T-helper 17 cell (primary cell): ENCODE measurements at regions not wholly inside any gene's neighbourhood (a gene's known extent, or its start where the extent isn't known, plus 50 kb on each side); places are given as distances from the start of the nearest gene placed in this dataset.

Source experiments
- ATAC-seq: fragments of 150-1000 bp; cut with Tn5 transposase; 2 replicates; pipeline ENCODE4 v1.10.0; 2021; ENCODE audit warnings: mild to moderate bottlenecking, moderate library complexity
- DNase-seq, 3 donors: peaks; one replicate each; pipeline versions ENCODE4 v3.0.0 to v3.0.0-alpha.2; 2020 to 2021
- H3K9me3 ChIP-seq: one replicate; pipeline ENCODE4 v1.7.0; 2013; ENCODE audit warnings: low read length, mild to moderate bottlenecking; ENCODE audit not compliant: control insufficient read depth, poor library complexity, severe bottlenecking
- H3K27ac Mint-ChIP-seq: one replicate; pipeline ENCODE4 v1.8.0; 2022; ENCODE audit warnings: mild to moderate bottlenecking, moderate library complexity, mixed read lengths
- H3K27me3 Mint-ChIP-seq: one replicate; pipeline ENCODE4 v1.8.0; 2022; ENCODE audit warnings: mixed read lengths
- H3K36me3 Mint-ChIP-seq: one replicate; pipeline ENCODE4 v1.8.0; 2022; ENCODE audit warnings: low read depth, mixed read lengths
- H3K4me1 Mint-ChIP-seq: one replicate; pipeline ENCODE4 v1.8.0; 2022; ENCODE audit warnings: mild to moderate bottlenecking, mixed read lengths
- H3K4me3 Mint-ChIP-seq: one replicate; pipeline ENCODE4 v1.8.0; 2022; ENCODE audit warnings: mild to moderate bottlenecking, moderate library complexity, mixed read lengths

DNA sequence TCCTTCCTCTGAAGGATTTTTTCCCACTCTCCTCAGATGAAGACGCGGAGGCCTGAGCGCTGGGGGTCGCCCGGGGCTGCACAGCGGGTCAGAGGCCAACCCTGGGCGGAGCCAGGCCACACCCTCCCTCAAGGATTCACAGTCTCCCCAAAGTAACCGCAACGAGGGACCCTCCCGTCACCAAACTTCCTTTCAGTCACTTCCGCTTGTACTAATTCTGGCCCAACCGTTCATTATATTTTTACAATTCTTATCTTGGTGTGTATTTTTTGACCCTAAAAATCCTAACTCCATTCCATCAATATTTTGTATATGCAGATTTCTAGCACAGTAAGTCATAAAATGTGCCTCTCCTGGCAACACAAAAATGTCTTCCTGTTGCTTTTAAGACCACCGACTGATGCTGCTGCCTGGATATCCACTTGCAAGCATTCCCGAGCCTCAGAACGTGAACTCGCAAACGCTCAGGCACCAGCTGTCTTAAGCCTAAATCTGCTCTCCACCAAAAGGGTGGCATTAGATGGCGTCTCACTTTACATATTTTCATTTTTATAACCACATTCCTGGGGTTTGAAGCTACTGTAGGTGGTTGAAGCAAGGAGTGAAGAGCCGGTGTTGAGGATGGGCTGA, 128.0 kb downstream of the DLL1 start:
- ATAC-seq = no peak
- DNase-seq = no peak
- H3K4me1 Mint-ChIP-seq = peaks cover 7% of the 10 kb centered on the region
- no peaks in the 10 kb centered on the region for H3K36me3 Mint-ChIP-seq
- H3K27ac Mint-ChIP-seq = peak overlapping the region; percentile 47
- peak overlapping the region; percentile 28 for H3K4me3 Mint-ChIP-seq
- H3K9me3 ChIP-seq = no peaks in the 10 kb centered on the region
- peaks cover 8% of the 10 kb centered on the region for H3K27me3 Mint-ChIP-seq

DNA sequence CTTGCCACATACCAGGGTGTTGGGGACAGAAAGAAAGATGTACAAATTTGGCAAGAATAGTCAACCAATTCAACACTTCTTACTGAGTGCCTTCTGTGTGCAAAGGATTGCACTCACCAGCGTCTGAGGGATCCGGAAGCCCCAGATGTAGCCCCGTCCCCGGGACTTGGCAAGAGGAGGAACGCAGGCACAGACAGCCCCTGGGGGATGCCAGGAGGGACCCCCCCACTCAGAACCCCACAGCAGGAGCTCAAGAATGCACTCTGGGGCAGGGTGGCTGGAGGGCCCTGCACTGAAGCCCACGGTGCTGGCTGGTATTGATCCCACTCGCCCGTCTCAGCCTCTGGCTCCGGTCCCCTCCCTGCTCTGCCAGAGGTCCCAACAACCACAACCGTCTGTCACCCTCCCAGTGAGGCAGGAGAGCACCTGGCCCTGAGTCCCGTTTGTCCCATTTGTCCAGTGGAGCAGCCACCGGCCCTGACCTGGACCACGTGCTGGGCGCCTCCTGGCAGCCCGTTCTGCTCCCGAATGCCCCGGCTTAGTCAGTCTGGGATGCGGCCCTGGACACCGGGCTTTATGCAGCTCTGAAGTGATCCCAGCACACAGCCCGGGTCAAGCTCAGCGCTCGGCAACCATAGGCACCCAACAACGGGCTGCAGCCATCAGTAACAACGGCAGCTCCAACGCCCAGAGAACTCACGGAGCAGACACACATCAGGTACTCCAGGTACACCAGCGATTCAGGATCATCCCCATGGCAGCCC, 128.7 kb downstream of the DLL1 start:
- no peak for ATAC-seq
- no peak for DNase-seq
- H3K36me3 Mint-ChIP-seq = peaks cover 2% of the 10 kb centered on the region
- H3K27me3 Mint-ChIP-seq = peaks cover 15% of the 10 kb centered on the region
- H3K4me1 Mint-ChIP-seq = peaks cover 8% of the 10 kb centered on the region
- H3K4me3 Mint-ChIP-seq = no peak overlapping the region
- H3K27ac Mint-ChIP-seq = peak overlapping the region; percentile 47
- no peaks in the 10 kb centered on the region for H3K9me3 ChIP-seq

DNA sequence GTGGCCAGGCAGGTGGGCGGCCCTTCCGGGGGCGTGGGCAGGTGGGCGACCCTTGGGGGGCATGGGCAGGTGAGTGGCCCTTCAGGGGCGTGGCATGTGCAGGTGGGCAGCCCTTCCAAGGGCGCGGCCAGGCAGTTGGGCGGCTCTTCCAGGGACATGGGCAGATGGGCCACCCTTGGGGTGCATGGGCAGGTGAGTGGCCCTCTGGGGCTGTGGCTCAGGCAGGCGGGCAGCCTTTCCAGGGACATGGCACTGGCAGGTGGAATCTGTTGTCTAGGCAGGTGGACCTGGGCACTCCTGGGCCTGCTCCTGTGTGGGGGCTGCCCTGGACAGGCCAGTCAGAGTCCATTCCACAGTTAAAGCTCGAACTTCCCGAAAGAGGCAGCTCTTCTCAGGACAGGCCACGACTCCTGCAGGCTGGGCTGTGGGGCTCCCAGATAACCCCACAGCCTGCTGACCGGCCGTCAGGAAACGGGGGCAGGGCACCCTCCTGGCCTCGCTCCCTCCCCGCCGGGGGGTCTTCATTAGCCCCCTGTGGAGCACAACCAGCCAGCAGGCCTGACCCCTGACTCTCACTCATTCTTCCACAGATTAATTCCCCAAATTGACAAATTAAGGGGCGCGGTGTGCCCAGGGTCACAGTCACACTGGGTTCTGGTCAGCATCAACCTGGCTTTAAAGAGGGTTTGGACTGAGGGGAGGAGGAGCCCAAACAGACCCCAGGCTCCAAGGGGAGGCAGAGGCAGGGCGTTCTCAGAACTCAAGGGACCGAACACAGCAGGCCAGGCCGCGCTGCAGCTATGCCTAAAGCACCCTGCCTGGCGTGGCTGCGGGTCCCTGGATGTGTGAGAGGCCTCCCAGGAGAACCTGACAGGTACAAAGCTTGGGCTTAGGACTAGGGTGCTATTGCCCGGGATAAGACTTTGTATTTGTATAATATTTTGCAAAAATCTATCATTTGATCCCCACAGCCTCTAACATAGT, 130.0 kb downstream of the DLL1 start:
- H3K27ac Mint-ChIP-seq = no peak overlapping the region
- peaks cover 14% of the 10 kb centered on the region for H3K27me3 Mint-ChIP-seq
- no peaks in the 10 kb centered on the region for H3K9me3 ChIP-seq
- peaks cover 2% of the 10 kb centered on the region for H3K36me3 Mint-ChIP-seq
- ATAC-seq (no peak), DNase-seq (no peak)
- H3K4me3 Mint-ChIP-seq = no peak overlapping the region
- H3K4me1 Mint-ChIP-seq = peaks cover 8% of the 10 kb centered on the region

GRCh38 chr6:170160031-170160627, 130.7 kb downstream of the DLL1 start:
- no peak overlapping the region for H3K27ac Mint-ChIP-seq
- no peaks in the 10 kb centered on the region for H3K9me3 ChIP-seq
- peaks cover 2% of the 10 kb centered on the region for H3K36me3 Mint-ChIP-seq
- peaks cover 2% of the 10 kb centered on the region for H3K4me1 Mint-ChIP-seq
- no peak for ATAC-seq
- no peak for DNase-seq
- H3K27me3 Mint-ChIP-seq = peaks cover 7% of the 10 kb centered on the region
- H3K4me3 Mint-ChIP-seq = no peak overlapping the region

DNA sequence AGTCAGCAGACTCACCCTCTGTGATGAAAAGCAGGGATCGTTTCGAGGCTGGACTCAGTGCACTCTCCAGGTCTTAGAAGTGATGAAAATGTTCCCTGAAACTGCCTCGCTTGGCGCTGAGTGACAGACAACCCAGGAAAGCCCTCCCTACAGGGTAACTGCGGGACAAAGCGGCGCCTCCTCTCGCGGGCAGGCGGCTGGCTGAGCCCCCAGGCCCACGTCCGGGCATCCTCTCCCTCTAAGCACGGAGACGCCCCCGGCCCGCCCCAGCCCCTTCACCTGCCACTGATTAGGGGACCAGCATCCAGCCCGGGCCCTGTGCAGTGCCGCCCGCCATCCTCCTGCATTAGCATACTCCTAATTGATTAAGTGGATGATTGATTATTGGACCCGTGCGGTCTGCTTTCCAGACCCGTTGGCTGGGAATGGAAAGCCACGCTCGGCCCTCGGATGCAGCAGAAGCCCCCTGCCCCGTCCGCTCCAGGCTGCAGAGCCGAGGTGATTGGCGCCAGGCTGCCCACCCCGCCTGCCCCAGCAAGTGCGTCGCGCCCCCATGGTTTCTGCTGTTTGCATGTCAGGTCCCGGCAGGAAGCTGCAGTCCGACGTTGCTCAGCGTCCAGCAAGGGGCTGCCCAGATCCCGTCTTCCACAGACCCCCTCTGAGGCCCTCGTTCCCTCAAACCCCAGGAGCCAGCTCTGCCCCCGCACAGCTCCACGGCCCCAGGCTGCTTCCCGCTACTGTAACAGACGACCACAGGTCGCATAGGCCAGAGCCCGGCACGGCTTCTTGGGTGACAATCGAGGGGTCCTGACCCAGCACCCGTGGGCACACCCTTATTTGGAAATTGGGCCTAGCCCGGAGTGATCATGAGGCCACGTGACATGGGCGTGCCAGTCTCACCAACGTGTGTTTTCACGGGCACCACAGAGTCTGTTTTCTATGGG, 131.6 kb downstream of the DLL1 start:
- Mint-ChIP-seq H3K36me3 (peaks cover 2% of the 10 kb centered on the region), H3K27me3 (peaks cover 7% of the 10 kb centered on the region), H3K4me1 (peaks cover 2% of the 10 kb centered on the region), H3K27ac (no peak overlapping the region), H3K4me3 (no peak overlapping the region)
- DNase-seq = no peak
- no peaks in the 10 kb centered on the region for H3K9me3 ChIP-seq
- no peak for ATAC-seq

DNA sequence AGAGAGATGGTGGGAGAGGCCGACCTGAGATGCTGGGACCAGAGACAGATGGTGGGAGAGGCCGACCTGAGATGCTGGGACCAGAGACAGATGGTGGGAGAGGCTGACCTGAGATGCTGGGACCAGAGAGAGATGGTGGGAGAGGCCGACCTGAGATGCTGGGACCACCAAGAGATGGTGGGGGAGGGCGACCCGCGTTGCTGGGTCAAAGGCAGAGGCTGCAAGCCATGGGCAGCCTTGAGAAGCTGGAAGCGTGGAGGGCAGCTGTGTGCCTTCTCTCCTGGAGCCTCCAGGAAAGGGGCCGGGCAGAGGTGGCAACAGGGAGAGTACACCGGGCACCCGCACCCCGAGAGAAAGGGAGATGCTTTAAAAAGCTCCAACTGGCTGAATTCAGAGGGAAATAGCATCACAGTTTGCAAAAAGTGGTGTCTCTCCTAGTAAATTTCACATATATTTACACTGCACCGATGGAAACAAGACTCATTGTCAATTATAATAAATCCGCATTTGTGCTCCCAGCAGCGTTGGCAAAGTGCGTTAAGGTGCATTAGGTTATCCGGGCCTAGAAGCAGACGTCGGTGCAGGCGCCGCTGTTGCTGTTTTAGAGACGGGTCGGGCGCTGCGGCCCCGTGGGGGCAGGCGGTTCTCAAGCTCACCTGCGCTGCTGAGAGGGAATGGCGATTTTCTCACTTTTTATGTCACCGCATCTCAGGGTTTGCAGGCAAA, 132.4 kb downstream of the DLL1 start:
- peaks cover 7% of the 10 kb centered on the region for H3K27me3 Mint-ChIP-seq
- peaks cover 2% of the 10 kb centered on the region for H3K36me3 Mint-ChIP-seq
- no peaks in the 10 kb centered on the region for H3K9me3 ChIP-seq
- no peak for DNase-seq
- no peak overlapping the region for H3K4me3 Mint-ChIP-seq
- H3K4me1 Mint-ChIP-seq = peaks cover 2% of the 10 kb centered on the region
- ATAC-seq = no peak
- H3K27ac Mint-ChIP-seq = no peak overlapping the region

- ATAC-seq = no peak
Measured at GRCh38 chr6:170157567-170158218, 133.2 kb downstream of the DLL1 start.

GRCh38 chr6:170156448-170157375, 134.2 kb downstream of the DLL1 start:
- no peaks in the 10 kb centered on the region for H3K9me3 ChIP-seq
- Mint-ChIP-seq H3K36me3 (peaks cover 2% of the 10 kb centered on the region), H3K4me1 (peaks cover 4% of the 10 kb centered on the region), H3K27ac (no peak overlapping the region), H3K4me3 (no peak overlapping the region), H3K27me3 (peaks cover 14% of the 10 kb centered on the region)
- ATAC-seq (no peak), DNase-seq (peak in 1 of 3 donors; percentile 4)

More at GRCh38 chr6:170157567-170158218, 133.2 kb downstream of the DLL1 start:
- Mint-ChIP-seq H3K4me1 (peaks cover 2% of the 10 kb centered on the region), H3K27me3 (peaks cover 7% of the 10 kb centered on the region), H3K4me3 (no peak overlapping the region), H3K27ac (no peak overlapping the region), H3K36me3 (peaks cover 2% of the 10 kb centered on the region)
- DNase-seq = no peak
- H3K9me3 ChIP-seq = no peaks in the 10 kb centered on the region

DNA sequence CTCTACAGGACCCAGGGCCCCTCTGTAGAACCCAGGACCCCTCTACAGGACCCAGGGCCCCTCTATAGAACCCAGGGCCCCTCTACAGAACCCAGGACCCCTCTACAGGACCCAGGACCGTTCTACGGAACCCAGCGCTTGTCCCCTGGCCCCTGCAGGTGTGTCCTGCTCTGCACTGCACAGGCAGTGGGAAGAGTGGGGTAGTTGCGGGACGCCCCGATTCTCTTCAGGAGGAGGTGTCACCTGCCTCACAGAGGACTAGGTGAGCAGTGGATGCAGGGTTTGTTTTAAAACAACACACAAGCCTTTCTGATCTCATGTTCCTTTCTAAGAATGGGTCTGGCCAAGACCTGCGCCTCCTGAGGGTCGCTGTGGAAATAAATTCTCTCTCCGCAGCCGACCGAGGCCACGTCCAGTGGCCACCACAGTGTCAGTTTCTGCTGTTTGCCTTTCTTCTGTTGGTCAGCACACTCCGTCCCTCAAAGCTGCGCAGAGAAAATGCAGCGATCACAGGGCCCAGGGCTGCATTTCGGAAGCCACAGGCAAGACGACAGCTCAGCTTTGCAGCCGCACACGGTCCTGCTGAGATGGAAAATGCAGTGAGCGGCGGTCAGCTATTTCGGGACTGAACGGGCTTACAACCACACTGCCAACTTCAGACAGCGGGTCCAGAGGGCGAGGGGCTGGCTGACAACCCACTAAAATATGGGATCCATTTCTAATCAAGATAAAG, 135.2 kb downstream of the DLL1 start:
- peaks cover 20% of the 10 kb centered on the region for H3K27me3 Mint-ChIP-seq
- no peak overlapping the region for H3K27ac Mint-ChIP-seq
- peaks cover 5% of the 10 kb centered on the region for H3K4me1 Mint-ChIP-seq
- peak in 1 of 3 donors; percentile 0 for DNase-seq
- ATAC-seq = no peak
- peaks cover 2% of the 10 kb centered on the region for H3K36me3 Mint-ChIP-seq
- H3K4me3 Mint-ChIP-seq = no peak overlapping the region
- no peaks in the 10 kb centered on the region for H3K9me3 ChIP-seq
